SIG-M5 treated with dmso at 0.1 percent for 504 hours (cell line): ENCODE measurements at regions not wholly inside any gene's neighbourhood (a gene's known extent, or its start where the extent isn't known, plus 50 kb on each side); places are given as distances from the start of the nearest gene placed in this dataset.

Source experiments
- DNase-seq: peaks from one replicate; lab custom pipeline; 2025; ENCODE audit not compliant: unreplicated experiment; lab: John Stamatoyannopoulos, UW

DNA sequence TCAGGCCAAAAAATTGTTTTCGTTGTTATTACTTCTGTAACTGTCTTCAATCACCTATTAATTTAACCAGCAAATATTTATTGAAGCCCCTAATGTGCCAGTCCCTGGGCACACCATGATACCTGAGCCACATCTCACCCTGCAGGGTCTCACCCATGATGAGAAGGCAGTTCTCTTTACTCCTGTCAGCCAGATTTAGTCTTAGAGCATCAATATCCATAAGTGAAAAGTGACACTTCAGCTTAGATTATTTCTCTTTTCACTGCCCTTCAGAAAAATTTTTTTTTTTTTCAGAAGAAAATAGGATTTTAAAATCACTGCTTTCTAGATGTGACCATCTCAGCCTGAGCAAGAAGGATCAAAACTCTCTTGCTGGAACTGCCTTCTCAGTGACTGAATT, 258.6 kb upstream of the NFE2L3 start:
- DNase-seq, result no peak

DNA sequence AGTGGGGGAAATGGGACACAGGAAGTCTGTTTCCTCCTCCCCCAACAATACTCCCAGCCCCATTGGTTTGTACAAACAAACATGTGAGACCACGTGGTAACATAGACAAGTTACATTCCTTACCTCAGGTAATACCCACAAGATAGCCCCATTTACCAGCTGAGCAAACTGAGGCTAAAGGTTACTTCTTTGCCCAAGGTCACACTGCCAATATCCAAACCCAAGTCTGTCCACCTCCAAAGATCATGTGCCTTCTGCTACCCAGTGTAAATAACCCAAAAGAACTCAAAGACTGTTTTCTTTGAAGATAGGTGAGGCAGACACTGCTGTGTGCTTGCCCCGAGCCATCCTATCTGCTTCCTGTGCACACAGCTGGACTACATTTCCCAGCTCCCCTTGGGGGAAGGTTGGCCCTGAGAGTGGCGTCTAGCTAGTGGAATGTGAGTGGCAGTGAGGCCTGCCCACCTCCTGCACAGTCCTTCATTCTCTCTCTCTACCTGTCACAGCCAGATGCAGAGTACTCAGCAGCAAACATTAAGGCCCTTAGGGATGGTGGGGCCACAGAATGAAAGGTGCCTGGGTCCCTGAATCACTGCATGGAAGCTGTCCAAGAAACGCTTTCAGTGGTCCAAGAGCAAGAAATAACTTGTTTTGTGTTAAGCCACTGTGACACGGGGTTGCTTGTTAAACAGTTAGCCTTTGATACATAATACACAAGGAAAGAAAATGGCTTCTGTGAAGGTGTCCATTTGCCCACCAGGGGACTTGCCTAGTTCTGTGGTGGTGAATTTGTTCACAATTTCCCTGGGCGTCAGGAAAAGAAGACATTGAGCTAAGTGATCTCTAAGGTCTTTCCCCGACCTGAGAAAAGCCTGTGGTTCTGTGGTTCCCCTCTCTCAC, 257.7 kb upstream of the NFE2L3 start:
- peak; percentile 20 for DNase-seq

DNA sequence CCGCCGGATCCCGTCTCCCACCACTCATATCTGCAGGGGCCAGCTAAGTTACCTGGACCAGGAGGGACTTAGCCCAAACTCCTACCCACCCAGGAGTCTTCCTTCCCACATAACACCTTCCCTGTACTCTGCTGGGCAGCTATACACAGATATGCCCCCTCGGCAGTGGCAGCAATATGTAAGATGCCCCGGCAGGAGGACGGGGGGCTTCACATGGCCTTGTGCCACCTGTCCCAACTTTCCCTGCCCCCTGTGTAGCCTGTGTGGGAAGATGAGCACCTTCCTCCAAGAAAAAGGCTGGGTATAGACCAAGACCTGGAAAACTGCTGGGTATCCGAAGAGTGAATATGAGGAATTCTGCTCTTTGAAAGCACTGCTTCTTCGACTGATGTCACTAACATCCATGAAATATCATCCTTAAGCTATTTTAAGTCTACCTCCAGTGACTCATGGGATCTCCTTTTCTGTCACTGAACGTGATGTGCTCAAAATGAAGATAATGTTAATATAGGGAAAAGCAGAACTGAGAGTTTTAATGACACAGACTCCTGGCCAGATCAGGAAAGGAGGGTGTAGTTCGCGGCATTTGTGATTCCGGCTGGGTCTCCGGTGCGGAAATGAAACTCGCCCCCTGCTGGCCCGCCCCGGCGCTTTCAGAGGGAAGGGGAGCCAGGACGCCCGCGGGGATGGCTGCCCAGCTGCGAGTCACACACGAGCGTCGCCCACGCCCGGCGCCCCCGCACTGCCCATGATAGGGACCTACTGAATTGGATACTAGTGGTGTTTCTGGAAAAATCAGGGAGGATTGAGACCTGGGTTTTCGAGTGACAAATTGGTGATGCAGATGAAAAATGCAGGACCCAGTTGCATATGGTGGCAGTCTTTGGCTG, 256.9 kb upstream of the NFE2L3 start:
- peak; percentile 97 for DNase-seq

DNA sequence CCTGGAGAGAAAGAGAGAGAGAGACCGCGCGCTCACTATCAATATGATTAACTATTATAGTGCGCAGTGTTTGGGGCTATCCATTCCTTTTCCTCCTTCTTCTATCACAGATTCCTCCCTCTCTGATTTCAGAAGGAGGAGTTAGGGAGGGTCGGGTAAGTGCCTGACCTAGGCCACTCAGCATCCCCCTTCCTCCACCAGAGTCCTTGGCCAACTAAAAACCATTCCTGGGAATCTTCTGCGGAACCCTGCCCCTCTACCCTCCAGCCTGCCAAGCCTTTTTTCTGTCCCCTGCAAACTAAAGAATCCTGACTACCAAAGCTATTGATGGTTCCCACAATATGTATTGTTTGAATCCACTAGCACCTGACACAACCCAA, 256.2 kb upstream of the NFE2L3 start:
- no peak for DNase-seq

DNA sequence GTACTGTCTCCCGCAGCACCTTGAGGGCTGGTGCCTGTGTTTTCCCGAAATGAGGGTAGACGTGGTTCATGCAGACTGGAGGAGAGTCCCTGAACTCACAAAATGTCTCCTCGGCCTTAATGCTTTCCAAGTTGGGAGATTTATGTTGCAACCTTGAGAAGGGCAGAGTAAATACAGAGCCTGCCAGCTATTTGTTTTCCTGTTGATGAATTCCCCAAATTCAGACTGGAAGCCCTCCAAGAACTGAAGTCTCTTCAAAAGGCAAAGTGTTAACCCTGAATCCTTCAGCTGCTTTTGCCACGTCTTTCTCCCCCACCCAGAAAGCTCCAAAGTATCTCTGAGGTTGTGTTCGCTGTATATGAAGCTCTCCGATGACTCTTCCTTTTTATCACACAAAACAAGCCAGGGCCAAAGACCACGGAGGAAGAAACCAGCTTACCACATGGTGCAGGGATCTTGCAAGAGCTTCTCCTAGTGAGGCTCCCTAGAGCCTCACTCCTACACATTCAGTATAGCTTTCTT, 254.7 kb upstream of the NFE2L3 start:
- peak; percentile 82 for DNase-seq

DNA sequence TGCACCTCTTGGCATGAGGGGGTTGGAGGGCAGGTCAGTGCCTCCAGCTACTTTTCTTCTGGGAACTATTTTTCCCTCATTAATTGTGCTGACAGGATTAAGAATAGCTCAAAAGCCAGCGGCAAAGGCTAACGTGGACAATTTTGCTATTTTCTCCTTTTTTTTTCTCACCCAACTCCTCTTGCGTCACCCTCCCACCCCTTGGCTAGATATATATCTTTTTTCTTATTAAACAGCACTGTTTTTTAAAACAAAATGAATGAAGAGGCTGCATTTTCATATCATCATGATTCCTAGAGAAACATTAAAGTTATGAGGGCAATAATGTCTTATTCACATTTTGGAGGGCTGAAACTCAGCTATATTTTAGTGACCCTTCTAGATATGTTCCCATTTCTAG, 251.8 kb upstream of the NFE2L3 start:
- DNase-seq, result no peak

DNA sequence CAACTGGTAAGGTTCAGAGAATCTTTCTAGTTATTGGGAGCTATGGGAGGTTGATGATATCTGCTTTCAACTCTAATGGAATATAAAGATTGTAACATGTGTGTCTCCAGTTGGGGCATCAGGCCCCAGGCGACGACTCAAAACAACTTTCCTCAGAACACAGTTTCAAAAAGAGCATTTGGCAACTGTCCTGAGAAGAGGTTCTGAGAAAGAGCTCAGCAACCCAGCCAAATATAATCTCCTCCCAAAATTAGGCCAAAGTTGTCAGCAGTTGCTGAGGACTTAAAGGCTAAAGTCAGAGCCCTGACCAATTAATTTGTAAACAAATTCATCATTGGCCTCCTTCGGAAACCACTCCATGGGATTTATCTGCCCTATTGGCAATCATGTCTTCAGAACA, 251.1 kb upstream of the NFE2L3 start:
- no peak for DNase-seq

DNA sequence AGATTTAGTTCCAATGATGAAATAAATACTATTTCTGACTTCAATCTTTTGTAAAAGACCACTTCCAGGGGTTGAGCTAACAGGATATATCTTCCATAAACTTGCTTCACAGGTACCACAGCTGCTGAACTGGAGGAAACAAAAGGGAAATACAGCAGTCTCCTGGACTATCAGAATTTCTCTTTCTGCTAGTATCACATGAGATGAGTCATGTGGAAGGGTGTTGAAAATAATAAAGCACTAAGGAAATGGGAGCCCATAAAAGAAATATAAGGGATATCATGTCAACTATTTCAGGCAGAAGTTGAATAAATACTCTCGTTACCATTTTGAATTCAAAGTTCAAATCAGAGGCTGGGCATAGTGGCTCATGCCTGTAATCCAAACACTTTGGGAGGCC, 250.3 kb upstream of the NFE2L3 start:
- no peak for DNase-seq

DNA sequence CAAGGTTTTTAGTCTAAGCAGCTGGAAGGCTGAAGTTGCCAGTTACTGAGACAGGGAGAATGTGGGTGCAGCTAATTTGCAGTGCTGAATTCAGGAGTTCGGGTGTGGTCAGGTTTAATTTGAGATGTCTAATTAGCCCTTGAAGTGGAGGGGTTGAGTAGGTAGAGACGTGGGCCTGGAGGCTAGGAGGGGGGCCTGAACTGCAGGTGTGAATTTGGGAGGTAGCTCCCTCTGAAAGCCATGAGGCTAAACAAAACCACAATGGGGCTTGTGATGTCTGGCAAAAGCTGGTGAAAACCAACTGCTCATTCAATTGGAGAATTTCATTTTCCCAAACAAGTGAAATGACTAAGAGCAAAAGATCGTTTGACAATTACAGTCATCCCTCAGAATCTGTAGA, 246.0 kb upstream of the NFE2L3 start:
- DNase-seq, result no peak

DNA sequence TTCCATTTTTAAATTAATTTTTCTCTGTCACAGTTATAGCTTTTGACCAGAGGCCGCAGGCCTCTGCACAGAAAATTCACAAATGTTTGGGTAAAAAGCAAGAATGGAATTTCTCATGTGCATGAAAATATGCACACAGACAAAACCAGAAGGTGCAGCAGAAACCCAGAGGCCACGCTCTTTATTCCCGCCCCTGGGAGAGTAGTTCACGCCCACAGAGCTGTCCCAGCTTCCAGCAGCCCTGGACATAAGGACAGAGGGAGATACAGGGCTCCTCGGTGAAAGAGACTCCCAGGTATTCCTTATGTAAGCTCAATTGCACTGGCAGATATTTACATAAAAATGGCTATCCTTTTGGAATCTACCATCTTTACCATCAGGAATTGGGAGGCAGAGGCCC, 245.2 kb upstream of the NFE2L3 start:
- DNase-seq, result no peak

DNA sequence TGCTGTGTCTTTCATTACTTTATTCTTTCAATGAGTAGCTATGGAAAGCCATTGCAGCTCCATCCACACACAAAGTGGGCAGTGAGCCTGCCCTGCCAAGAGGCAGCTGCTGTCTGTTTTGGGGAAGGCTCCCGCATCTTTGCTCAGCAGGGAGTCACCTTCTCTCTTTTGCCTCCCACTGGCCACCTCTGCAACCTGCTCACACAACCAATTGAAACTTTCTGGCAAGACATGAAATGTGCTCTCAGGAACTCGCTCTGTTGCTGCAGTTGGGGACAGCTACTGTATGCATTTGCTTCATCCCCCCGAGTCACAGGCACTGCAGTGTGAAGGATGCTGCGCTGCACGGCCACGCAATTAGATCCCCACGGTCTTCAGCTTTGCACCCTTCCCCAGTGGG, 244.8 kb upstream of the NFE2L3 start:
- DNase-seq, result no peak

DNA sequence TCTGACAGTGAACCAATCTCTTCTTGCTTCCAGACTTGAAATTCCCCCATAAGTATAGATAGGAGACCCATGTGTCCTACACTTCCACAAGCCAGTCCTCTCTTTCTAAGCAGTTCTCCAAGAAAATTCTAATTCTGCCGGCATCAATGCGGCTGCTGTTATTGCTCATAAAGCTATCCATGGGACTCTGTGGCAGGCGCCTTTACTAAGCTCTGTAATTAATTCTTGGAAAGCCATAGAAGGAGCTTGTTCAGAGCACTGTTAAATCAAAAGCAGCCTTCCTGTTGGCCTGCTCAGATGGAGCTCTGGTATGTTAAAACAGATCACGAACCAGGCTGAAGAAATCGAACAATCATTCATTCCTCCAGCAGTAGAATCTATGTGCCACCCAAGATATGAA, 244.3 kb upstream of the NFE2L3 start:
- no peak for DNase-seq

DNA sequence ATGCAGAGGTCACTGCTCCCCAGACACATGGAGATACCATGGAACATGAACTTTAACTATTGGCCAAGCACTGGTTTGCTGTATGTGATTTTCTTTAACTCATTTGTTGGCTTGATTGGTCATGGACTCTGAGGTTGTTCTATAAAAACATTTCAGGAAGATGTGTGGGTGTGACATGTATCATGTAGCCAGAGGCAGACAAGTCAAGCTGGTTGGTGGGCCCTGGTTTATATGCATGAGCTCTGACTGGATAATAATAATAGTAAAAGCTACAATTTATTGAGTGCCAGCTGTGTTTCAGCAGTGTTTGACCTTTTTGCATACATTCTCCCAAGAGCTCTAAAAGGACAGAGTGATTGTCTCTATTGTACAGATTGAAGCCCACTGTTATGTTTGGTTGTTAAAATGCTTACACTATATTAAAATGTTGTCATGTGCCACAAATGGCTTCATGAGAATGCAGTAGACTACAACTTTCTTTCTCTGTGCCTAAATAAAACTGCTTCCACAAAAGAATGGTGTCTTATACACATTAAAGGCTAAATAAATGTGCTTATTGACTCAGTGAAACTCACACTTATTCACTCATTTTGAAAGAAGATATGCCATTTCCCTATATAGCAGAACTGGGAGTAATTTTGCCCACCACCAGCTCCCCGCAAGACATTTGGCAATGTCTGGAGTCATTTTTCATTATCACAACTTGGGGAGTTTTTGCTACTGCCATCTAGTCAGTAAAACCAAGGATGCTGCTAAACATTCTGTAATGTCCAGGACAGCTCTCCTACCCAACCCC, 243.6 kb upstream of the NFE2L3 start:
- no peak for DNase-seq

DNA sequence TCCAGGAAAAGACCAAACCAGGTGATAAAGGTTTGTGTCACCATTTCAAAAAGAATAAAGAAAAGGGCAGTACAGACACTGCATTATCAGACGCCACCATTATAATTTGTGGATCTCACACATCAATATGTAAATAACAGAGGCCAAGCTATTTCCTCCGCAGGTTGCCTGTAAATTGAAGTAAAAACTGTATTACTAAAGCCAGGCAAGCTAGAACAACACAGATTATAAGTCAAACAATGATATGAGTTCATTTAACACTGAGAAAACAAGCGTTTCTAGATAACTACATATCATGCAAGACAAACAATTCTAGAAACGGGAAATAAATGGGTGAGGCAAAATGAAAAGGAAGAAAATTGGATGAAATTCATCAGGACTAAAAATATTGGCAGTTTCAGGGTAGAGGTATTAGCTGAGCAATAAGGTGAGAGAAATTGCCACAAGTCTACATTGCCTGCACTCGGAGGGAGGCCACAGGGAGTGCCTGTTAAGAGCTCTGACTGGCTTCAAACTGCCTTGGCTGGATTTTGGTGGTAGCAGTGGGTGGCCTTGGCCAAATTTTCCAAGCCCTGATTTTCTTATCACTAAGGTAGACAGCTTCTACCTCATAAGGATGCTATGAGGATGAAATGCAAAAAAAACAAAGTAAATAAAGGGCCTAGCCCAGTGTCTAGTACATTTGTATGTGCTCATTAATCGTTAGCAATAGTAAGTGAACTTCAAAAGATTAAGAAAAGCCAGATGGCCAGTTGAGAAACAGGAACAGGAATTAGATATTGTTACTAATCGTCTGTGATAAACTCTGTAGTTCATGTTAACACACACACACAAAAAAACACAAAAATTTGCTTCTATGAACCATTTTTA, 240.0 kb upstream of the NFE2L3 start:
- no peak for DNase-seq

DNA sequence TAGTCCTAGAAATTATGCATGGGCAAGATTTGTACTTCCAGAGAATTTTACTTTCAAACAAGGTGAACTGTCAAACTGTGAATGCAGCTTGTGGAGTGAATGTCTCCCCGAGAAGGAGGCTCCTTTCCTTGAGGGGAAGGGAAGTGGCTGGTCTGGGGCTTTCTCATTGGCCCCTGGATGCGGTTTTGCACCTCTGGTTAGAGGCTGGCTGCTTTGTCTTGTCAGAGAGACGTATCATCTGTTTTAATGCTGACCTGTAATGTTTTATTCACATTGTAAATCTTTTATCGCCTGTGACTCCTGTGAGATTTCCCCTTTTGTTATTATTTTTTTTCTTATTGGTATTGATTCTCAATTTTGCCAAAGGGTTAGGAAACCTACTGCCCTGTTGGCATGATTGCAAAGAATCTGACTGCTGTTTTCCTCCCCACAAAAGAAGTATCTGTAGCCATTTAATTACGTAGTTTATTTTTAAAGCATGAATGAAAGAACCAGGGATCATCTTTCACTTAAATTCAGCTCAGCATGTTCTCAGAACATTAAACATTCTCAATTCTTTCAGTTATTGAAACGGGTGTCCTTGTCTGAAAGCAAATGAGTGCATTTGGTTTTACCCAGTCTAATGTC, 238.3 kb upstream of the NFE2L3 start:
- DNase-seq, result no peak

DNA sequence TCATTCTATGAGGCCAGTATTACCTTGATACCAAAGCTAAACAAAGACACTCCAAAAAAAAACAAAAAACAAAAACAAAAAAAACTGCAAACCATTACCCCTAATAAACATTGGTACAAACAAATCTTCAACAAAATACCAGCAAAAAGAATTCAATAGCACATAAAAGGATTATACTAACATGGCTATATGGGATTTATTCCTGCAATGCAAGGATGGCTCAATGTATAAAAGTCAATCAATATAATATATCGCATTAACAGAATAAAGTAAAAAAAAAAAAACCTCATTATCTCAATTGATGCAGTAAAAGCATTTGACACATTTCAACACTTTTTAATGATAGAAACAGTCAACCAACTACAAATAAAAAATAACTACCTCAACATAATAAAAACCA, 233.3 kb upstream of the NFE2L3 start:
- no peak for DNase-seq

DNA sequence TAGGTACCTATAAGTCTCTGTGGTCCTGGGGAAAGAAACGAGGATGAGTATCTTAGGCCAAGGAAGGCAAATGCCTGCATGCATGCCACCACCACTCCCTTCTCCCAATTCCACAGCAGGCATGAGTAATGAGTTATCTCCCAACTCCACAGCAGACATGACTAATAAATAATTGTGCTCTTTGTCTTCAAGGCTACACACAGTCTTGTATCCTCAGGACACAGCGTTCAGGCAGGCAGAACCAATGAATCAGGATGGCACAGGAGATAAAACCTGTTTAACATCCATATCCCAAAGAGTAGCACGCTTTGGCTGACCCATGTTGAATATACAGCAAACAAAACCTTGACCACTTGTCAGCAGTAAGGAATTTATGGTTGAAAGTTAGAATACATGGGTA, 229.7 kb upstream of the NFE2L3 start:
- DNase-seq, result no peak

DNA sequence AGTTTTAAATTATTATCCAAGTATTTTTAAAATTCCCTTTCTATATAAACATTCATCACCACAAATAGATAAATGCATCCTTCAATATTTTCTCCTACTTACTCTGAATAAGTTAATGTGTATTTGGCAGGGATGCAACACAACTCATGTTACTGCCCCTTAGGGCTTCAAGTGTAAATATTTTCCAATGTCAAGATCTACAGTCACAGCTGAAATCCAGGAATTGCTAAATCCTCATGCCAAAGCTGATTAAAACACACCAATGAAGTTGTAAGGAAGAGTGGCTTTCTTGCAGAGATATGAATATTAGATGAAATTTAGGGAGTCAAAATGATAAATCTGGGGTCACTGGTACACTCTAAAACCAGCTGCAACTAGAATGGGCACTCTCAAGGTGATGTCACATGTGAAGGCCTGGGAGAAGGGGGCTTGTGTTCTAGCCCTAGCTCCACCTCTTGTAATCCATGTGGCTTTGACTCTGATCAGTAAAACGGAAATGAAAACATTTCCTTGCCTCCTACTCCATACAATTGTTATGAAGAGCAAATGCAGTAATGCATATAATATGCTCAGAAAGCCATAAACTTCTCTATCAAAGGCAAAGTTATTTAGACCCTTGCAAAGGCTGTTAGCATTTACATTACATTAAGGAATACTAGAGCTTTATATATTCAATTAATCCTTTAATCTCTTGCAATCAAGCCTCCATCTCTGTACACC, 228.1 kb upstream of the NFE2L3 start:
- no peak for DNase-seq

DNA sequence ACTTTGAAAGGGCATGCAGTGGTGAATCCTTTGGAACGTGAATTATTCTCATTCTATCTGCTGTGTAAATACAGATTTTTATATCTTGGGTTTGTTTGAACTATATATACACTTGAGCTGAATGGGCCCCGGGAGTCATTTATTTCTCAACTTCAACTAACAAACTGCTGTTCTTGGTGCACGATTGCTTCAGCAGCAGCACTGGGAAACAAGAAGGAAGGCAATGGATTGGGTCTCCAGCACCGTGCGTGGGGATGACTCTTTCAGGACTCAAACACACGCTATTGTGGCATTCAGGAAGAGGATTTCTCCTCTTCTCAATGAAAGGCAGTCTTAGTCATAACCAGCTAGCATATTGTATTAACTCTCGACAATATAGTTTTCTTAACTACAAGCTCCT, 226.0 kb upstream of the NFE2L3 start:
- peak; percentile 94 for DNase-seq
